HFF-Myc (cell line): ENCODE measurements at regions not wholly inside any gene's neighbourhood (a gene's known extent, or its start where the extent isn't known, plus 50 kb on each side); places are given as distances from the start of the nearest gene placed in this dataset.

Experiments used
- DNase-seq: peaks from one replicate; pipeline ENCODE4 v3.0.0-alpha.2; 2011; ENCODE audit warnings: low read depth; ENCODE audit errors: extremely low read depth
- H3K4me3 ChIP-seq: replicated peaks from 2 replicates; pipeline ENCODE4 v1.5.1; 2011; ENCODE audit warnings: low read depth, mild to moderate bottlenecking, control low read depth, low read length
- CTCF ChIP-seq: IDR thresholded peaks from 2 replicates; pipeline ENCODE4 v1.5.1; 2012; ENCODE audit warnings: mild to moderate bottlenecking, low read depth, low read length, control low read depth; ENCODE audit errors: missing control alignments

GRCh38 chr7:18216270-18216669 lies 188.6 kb upstream of the PRPS1L1 start:
- TF ChIP-seq CTCF: no peak
- H3K4me3 ChIP-seq: no peak overlapping the region
- DNase-seq: no peak

GRCh38 chr7:18221377-18222293 lies 194.0 kb upstream of the PRPS1L1 start:
- H3K4me3 ChIP-seq: no peak overlapping the region
- no peak for DNase-seq
- TF ChIP-seq CTCF: no peak

GRCh38 chr7:18222636-18223035 lies 195.0 kb upstream of the PRPS1L1 start:
- TF ChIP-seq CTCF: no peak
- DNase-seq: no peak
- H3K4me3 ChIP-seq: no peak overlapping the region

GRCh38 chr7:18224138-18224537 lies 196.5 kb upstream of the PRPS1L1 start:
- TF ChIP-seq CTCF: no peak
- no peak for DNase-seq
- no peak overlapping the region for H3K4me3 ChIP-seq

GRCh38 chr7:18225067-18225466 lies 197.4 kb upstream of the PRPS1L1 start:
- H3K4me3 ChIP-seq: no peak overlapping the region
- DNase-seq: no peak
- no peak for TF ChIP-seq CTCF

- H3K4me3 ChIP-seq: no peak overlapping the region
- no peak for TF ChIP-seq CTCF
- no peak for DNase-seq
Measured at GRCh38 chr7:18226598-18226997, 199.0 kb upstream of the PRPS1L1 start.
